ENCODE measurements at regions not wholly inside any gene's neighbourhood (a gene's known extent, or its start where the extent isn't known, plus 50 kb on each side); places are given as distances from the start of the nearest gene placed in this dataset.
A peak's percentile ranks its signal among the peaks of the same experiment; 100 is the strongest.
"Not testable (repeated sequence)": the region's sequence is repeated elsewhere in the genome, so short reads cannot be mapped to it uniquely, and the experiment has no call there.

DNA sequence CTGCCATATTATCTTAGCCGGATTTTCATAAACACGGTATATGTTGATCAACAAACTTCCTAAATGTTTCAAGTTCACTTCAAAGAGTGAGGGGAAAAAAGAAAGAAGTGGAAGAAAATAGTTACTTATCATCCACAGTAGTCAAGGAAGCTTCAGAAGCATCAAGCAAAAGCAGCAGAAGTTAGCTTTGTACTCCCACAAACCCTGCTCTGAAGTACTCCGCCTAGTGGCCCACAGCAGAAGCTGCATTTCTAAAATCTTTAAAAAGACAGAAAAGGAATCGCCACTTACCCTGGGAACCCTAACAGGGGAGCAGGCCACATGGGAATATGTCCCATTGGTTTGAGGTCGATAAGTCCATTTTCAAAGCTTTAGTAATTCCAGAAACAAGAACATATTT lies 158.1 kb downstream of the FOXD4L6 start:
- not testable (repeated sequence) for H3K27me3 ChIP-seq (ENCODE audit: control insufficient read depth in 1 of 2, insufficient read depth in 2 of 2, low read length in 2 of 2); H3K9me3 ChIP-seq (ENCODE audit: control insufficient read depth in 2 of 2, low read length in 2 of 2); H3K27ac ChIP-seq (ENCODE audit: low read length); H3K36me3 ChIP-seq (ENCODE audit: control insufficient read depth in 2 of 2, insufficient read depth in 2 of 2, low read length in 2 of 2); H3K9ac ChIP-seq (ENCODE audit: low read length in 2 of 2); H3K4me3 ChIP-seq (ENCODE audit: low read length in 2 of 2); H3K4me1 ChIP-seq (ENCODE audit: control insufficient read depth, insufficient read depth, low read length)

DNA sequence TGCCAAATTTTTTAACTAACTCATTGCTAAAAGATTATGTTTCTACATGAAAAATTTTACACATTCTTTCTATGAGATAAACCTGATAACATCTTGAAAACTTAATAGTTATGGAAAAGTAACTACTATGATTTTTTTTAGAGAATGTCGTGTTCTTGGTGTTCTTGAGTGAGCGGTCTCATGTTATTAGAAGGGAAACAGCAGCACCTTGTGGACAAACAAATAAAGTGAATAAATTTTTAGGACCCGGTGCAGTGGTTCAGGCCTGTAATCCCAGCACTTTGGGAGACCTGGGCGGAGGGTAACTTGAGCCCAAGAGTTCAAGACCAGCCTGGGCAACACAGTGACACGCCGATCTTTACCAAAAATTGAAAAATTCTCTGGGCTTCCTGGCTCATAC lies 166.0 kb downstream of the FOXD4L6 start:
- not testable (repeated sequence) for H3K27ac ChIP-seq (ENCODE audit: low read length); H3K36me3 ChIP-seq (ENCODE audit: control insufficient read depth in 2 of 2, insufficient read depth in 2 of 2, low read length in 2 of 2); H3K9ac ChIP-seq (ENCODE audit: low read length in 2 of 2); H3K4me3 ChIP-seq (ENCODE audit: low read length in 2 of 2); H3K4me1 ChIP-seq (ENCODE audit: control insufficient read depth, insufficient read depth, low read length); H3K9me3 ChIP-seq (ENCODE audit: control insufficient read depth in 2 of 2, low read length in 2 of 2); H3K27me3 ChIP-seq (ENCODE audit: control insufficient read depth in 1 of 2, insufficient read depth in 2 of 2, low read length in 2 of 2)

DNA sequence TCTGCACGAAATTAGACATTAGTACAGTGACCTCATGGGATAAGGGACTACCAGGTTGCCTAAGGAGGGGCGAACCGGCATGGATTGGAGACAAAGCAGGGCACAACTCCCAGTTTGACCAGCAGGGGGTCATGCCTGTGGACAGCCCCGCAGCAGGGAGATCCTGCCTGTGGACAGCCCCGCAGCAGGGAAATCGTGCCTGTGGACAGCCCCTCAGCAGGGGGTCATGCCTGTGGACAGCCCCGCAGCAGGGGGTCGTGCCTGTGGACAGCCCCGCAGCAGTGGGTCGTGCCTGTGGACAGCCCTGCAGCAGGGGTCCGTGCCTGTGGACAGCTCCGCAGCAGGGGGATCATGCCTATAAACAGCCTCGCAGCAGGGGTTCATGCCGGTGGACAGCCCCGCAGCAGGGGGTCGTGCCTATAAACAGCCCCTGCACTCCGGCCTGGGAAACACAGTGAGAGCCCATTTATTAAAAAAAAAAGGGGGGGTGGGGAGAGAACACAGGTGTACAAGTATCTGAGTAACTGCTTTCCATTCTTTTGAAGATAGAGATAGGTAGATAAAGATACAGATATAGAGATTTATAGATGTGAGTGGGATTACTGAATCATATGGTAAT lies 176.5 kb downstream of the FOXD4L6 start:
- H3K27ac ChIP-seq (ENCODE audit: low read length); H3K4me1 ChIP-seq (ENCODE audit: control insufficient read depth, insufficient read depth, low read length); H3K27me3 ChIP-seq (ENCODE audit: control insufficient read depth in 1 of 2, insufficient read depth in 2 of 2, low read length in 2 of 2); H3K4me3 ChIP-seq (ENCODE audit: low read length in 2 of 2); H3K9me3 ChIP-seq (ENCODE audit: control insufficient read depth in 2 of 2, low read length in 2 of 2); H3K9ac ChIP-seq (ENCODE audit: low read length in 2 of 2); H3K36me3 ChIP-seq (ENCODE audit: control insufficient read depth in 2 of 2, insufficient read depth in 2 of 2, low read length in 2 of 2): not testable (repeated sequence)

DNA sequence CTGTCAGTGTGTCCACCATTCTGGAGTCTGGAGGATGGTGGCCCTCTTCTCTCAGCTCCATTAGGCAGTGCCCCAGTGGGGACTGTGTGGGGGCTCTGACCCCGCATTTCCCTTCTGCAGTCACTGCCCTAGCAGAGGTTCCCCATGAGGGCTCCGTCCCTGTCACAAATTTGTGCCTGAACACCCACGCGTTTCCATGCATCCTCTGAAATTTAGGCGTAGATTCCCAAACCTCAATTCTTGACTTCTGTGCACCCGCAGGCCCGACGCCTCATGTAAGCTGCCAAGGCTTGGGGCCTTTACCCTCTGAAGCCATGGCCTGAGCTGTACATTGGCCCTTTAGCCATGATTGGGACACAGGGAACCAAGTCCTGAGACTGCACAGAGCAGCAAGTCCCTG lies 182.3 kb downstream of the FOXD4L6 start:
- H3K27ac ChIP-seq (ENCODE audit: low read length); H3K9ac ChIP-seq (ENCODE audit: low read length in 2 of 2); H3K4me3 ChIP-seq (ENCODE audit: low read length in 2 of 2): not testable (repeated sequence)

DNA sequence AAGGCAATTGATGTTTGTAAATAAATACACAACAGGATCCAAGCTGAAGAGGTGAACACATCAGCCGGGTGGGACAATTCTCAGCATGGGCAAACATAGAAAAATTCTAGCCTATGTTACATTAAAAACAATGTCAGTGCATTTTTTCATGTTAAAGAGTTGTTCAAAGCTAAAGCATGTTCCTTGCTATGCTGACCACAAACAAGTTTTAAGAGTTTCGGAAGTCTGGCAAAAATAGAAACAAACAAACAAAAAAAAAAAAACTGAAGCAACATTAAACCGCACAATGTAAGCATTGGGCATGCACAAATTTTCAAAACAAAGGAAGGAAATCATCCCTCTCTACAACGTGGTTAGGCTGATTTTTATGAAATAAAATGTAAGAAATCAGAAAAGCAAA lies 185.8 kb downstream of the FOXD4L6 start:
- not testable (repeated sequence) for H3K9me3 ChIP-seq (ENCODE audit: control insufficient read depth in 2 of 2, low read length in 2 of 2); H3K27ac ChIP-seq (ENCODE audit: low read length); H3K27me3 ChIP-seq (ENCODE audit: control insufficient read depth in 1 of 2, insufficient read depth in 2 of 2, low read length in 2 of 2); H3K9ac ChIP-seq (ENCODE audit: low read length in 2 of 2); H3K36me3 ChIP-seq (ENCODE audit: control insufficient read depth in 2 of 2, insufficient read depth in 2 of 2, low read length in 2 of 2); H3K4me1 ChIP-seq (ENCODE audit: control insufficient read depth, insufficient read depth, low read length); H3K4me3 ChIP-seq (ENCODE audit: low read length in 2 of 2)

More for the DNA sequence above, 182.3 kb downstream of the FOXD4L6 start:
- not testable (repeated sequence) for H3K9me3 ChIP-seq (ENCODE audit: control insufficient read depth in 2 of 2, low read length in 2 of 2); H3K36me3 ChIP-seq (ENCODE audit: control insufficient read depth in 2 of 2, insufficient read depth in 2 of 2, low read length in 2 of 2); H3K4me1 ChIP-seq (ENCODE audit: control insufficient read depth, insufficient read depth, low read length); H3K27me3 ChIP-seq (ENCODE audit: control insufficient read depth in 1 of 2, insufficient read depth in 2 of 2, low read length in 2 of 2)

DNA sequence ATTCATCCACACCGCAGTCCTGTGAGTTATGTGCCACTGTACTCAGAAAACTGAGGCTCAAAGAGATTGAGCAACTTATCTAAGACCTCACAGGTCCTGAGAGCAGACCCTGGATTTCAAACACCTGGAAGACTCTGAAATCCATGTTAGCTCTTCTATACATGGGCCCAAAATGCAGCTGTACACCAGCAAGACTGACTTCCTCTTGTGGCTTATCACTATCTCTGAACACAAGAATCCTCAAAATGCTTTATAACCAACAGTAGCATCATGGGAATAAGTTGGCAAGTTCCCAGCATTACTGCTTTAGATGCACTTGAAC lies 188.6 kb downstream of the FOXD4L6 start:
- H3K9ac ChIP-seq (ENCODE audit: low read length in 2 of 2); H3K9me3 ChIP-seq (ENCODE audit: control insufficient read depth in 2 of 2, low read length in 2 of 2); H3K27me3 ChIP-seq (ENCODE audit: control insufficient read depth in 1 of 2, insufficient read depth in 2 of 2, low read length in 2 of 2): not testable (repeated sequence)

DNA sequence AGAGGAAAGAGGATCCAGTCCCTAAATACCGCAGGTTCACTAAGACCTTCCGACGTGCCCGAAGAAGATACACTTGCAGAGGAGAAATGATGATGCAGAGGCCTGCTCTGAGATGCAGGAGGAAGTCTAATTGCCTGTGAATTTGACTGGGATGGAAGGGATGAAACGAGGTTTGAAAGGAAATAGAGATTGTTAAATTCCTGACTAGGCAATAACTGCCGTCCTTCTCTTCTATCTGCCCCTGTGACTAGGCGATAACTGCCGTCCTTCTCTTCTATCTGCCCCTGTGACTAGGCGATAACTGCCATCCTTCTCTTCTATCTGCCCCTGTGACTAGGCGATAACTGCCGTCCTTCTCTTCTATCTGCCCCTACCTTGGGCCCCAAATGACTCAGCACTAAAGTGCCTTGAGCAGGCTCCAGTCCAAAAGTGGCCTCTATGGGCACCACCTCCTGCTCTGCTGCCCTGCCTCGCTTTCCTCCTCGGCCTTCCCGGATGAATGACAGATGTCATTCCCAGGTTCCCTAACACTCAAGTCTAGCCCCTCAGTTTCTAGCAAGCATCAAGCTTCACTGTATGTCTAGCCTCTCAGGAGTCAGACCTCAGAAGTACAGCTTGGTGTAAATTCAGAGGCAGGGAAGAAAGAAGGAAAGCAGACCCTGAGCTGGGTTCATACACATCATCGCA lies 189.1 kb downstream of the FOXD4L6 start:
- H3K9ac ChIP-seq (ENCODE audit: low read length in 2 of 2); H3K27ac ChIP-seq (ENCODE audit: low read length); H3K36me3 ChIP-seq (ENCODE audit: control insufficient read depth in 2 of 2, insufficient read depth in 2 of 2, low read length in 2 of 2); H3K4me3 ChIP-seq (ENCODE audit: low read length in 2 of 2); H3K4me1 ChIP-seq (ENCODE audit: control insufficient read depth, insufficient read depth, low read length); H3K27me3 ChIP-seq (ENCODE audit: control insufficient read depth in 1 of 2, insufficient read depth in 2 of 2, low read length in 2 of 2); H3K9me3 ChIP-seq (ENCODE audit: control insufficient read depth in 2 of 2, low read length in 2 of 2): not testable (repeated sequence)

More for the DNA sequence above, 188.6 kb downstream of the FOXD4L6 start:
- not testable (repeated sequence) for H3K4me3 ChIP-seq (ENCODE audit: low read length in 2 of 2); H3K36me3 ChIP-seq (ENCODE audit: control insufficient read depth in 2 of 2, insufficient read depth in 2 of 2, low read length in 2 of 2); H3K27ac ChIP-seq (ENCODE audit: low read length); H3K4me1 ChIP-seq (ENCODE audit: control insufficient read depth, insufficient read depth, low read length)

DNA sequence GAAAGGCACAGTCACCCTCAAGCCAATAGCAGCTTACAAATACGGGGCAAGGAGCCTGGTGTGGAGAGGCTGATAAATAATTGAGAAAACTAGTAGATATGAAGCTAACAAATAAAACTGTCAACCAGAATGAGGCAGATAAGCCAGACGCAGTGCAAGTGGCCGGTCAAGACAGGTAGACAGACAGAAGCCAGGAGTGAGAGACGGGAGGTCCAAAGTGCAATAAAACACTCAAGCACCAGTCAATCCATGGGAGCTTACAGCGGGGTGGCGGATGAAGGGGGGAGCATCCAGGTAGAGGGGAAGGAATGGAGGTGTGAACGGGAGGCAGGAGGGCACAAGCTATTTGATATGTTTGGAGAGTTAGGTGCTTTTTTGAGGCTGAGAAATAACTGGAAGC lies 193.1 kb downstream of the FOXD4L6 start:
- H3K9ac ChIP-seq (ENCODE audit: low read length in 2 of 2) = no peak overlapping the region
- no peaks in the 10 kb centered on the region for H3K36me3 ChIP-seq (ENCODE audit: control insufficient read depth in 2 of 2, insufficient read depth in 2 of 2, low read length in 2 of 2)
- H3K4me1 ChIP-seq (ENCODE audit: control insufficient read depth, insufficient read depth, low read length) = no peaks in the 10 kb centered on the region
- H3K27me3 ChIP-seq (ENCODE audit: control insufficient read depth in 1 of 2, insufficient read depth in 2 of 2, low read length in 2 of 2) = no peaks in the 10 kb centered on the region
- H3K27ac ChIP-seq (ENCODE audit: low read length) = no peak overlapping the region
- H3K4me3 ChIP-seq (ENCODE audit: low read length in 2 of 2) = peak overlapping the region in 1 of 2 donors; percentile 4
- peaks cover 13 to 20% of the 10 kb centered on the region in 2 donors for H3K9me3 ChIP-seq (ENCODE audit: control insufficient read depth in 2 of 2, low read length in 2 of 2)

DNA sequence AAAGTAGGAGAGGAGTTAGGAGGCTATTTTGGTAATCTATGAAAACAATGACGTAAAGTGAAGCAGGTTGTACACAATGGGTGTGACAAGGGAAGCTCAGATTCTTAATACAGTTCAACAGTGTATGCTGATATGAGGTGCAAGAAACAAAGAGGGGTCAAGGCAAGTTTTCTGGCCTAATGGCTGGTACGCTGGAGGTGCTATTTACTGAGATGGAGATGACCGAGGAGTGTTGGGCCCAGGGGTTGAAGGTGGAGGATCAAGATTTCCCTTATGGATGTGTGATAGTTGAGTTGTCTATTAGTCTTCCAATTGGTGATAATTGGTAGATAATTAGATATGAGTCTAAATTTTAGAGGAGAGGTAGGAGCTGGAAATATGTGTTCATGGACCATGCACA lies 194.0 kb downstream of the FOXD4L6 start:
- Histone ChIP-seq H3K9me3 (ENCODE audit: control insufficient read depth in 2 of 2, low read length in 2 of 2) (peaks cover 13 to 23% of the 10 kb centered on the region in 2 donors), H3K4me3 (ENCODE audit: low read length in 2 of 2) (peak overlapping the region in 1 of 2 donors; percentile 32)
- H3K9ac ChIP-seq (ENCODE audit: low read length in 2 of 2); H3K4me1 ChIP-seq (ENCODE audit: control insufficient read depth, insufficient read depth, low read length); H3K27me3 ChIP-seq (ENCODE audit: control insufficient read depth in 1 of 2, insufficient read depth in 2 of 2, low read length in 2 of 2); H3K27ac ChIP-seq (ENCODE audit: low read length); H3K36me3 ChIP-seq (ENCODE audit: control insufficient read depth in 2 of 2, insufficient read depth in 2 of 2, low read length in 2 of 2): not testable (repeated sequence)

DNA sequence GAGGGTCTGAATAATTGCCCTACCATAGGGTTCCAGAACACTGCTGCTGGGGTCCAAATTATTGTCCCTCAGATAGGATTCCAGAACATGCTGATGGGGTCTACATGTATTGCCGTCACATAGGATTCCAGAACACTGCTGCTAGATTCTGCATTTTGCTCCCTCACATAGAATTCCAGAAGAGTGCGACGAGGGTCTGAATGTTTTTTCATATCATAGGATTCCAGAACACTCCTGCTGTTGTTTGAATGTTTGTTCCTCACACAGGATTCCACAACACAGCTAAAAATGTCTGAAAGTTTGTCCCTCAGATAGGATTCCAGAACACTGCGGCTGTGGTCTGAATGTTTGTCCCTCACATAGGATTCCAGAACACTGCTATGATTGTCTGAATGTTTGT lies 198.1 kb downstream of the FOXD4L6 start:
- not testable (repeated sequence) for H3K27ac ChIP-seq (ENCODE audit: low read length)

DNA sequence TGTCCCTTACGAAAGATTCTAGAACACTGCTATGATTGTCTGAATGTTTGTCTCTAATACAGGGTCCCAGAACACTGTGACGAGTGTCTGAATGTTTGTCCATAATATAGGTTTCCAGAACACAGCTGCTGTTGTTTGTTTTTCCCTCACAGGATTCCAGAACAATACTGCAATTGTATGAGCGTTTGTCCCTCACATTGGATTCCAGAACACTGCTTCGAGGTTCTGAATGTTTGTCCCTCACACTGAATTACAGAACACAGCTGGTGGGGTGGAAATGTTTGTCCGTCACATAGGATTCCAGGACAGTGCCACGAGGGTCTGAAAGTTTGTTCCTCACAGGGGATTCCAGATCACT lies 199.0 kb downstream of the FOXD4L6 start:
- not testable (repeated sequence) for H3K4me1 ChIP-seq (ENCODE audit: control insufficient read depth, insufficient read depth, low read length); H3K4me3 ChIP-seq (ENCODE audit: low read length in 2 of 2); H3K27me3 ChIP-seq (ENCODE audit: control insufficient read depth in 1 of 2, insufficient read depth in 2 of 2, low read length in 2 of 2); H3K36me3 ChIP-seq (ENCODE audit: control insufficient read depth in 2 of 2, insufficient read depth in 2 of 2, low read length in 2 of 2); H3K9ac ChIP-seq (ENCODE audit: low read length in 2 of 2); H3K27ac ChIP-seq (ENCODE audit: low read length)
- peaks cover 51 to 66% of the 10 kb centered on the region in 2 donors for H3K9me3 ChIP-seq (ENCODE audit: control insufficient read depth in 2 of 2, low read length in 2 of 2)

More for the DNA sequence above, 198.1 kb downstream of the FOXD4L6 start:
- H3K9ac ChIP-seq (ENCODE audit: low read length in 2 of 2); H3K4me3 ChIP-seq (ENCODE audit: low read length in 2 of 2); H3K4me1 ChIP-seq (ENCODE audit: control insufficient read depth, insufficient read depth, low read length); H3K36me3 ChIP-seq (ENCODE audit: control insufficient read depth in 2 of 2, insufficient read depth in 2 of 2, low read length in 2 of 2); H3K27me3 ChIP-seq (ENCODE audit: control insufficient read depth in 1 of 2, insufficient read depth in 2 of 2, low read length in 2 of 2): not testable (repeated sequence)
- peaks cover 45 to 58% of the 10 kb centered on the region in 2 donors for H3K9me3 ChIP-seq (ENCODE audit: control insufficient read depth in 2 of 2, low read length in 2 of 2)

Measured in stomach smooth muscle (tissue), 2 donors.